DOHH2 (cell line): ENCODE measurements at regions not wholly inside any gene's neighbourhood (a gene's known extent, or its start where the extent isn't known, plus 50 kb on each side); places are given as distances from the start of the nearest gene placed in this dataset.

Source experiments
- H3F3A ChIP-seq: fragments of 200-600 bp; sonication (generic), shearing (Covaris generic); 2 replicates; pipeline ENCODE4 v1.6.0; 2016; ENCODE audit warnings: antibody characterized with exemption, mild to moderate bottlenecking; ENCODE audit not compliant: control insufficient read depth, insufficient read depth
- H3K27ac ChIP-seq: fragments of 200-600 bp; sonication (generic); 2 replicates; pipeline ENCODE4 v1.5.1; 2014; ENCODE audit warnings: low read depth, mild to moderate bottlenecking, low read length, moderate library complexity
- H3K27me3 ChIP-seq: fragments of 200-600 bp; sonication (generic); 2 replicates; pipeline ENCODE4 v1.6.1; 2014; ENCODE audit warnings: mild to moderate bottlenecking, low read length, mixed read lengths; ENCODE audit not compliant: control insufficient read depth
- H3K36me3 ChIP-seq: fragments of 200-600 bp; sonication (generic); 2 replicates; pipeline ENCODE4 v1.6.1; 2014; ENCODE audit warnings: mild to moderate bottlenecking, low read length, moderate library complexity, mixed read lengths; ENCODE audit not compliant: control insufficient read depth
- H3K4me1 ChIP-seq: fragments of 200-600 bp; sonication (generic); 2 replicates; pipeline ENCODE4 v1.6.1; 2014; ENCODE audit warnings: mild to moderate bottlenecking, low read length, mixed read lengths; ENCODE audit not compliant: control insufficient read depth
- H3K4me2 ChIP-seq: fragments of 200-600 bp; sonication (generic); 2 replicates; pipeline ENCODE4 v1.6.0; 2014; ENCODE audit warnings: mild to moderate bottlenecking, low read length, moderate library complexity
- H3K4me3 ChIP-seq: fragments of 200-600 bp; sonication (generic); 2 replicates; pipeline ENCODE4 v1.5.1; 2014; ENCODE audit warnings: mild to moderate bottlenecking, low read length, mixed read lengths
- H3K79me2 ChIP-seq: fragments of 200-600 bp; sonication (generic); 2 replicates; pipeline ENCODE4 v1.6.1; 2014; ENCODE audit warnings: mild to moderate bottlenecking, low read length, mixed read lengths; ENCODE audit not compliant: control insufficient read depth
- H3K9me2 ChIP-seq: fragments of 200-600 bp; sonication (generic); replicated peaks from 2 replicates; pipeline ENCODE4 v1.6.1; 2014; ENCODE audit warnings: mild to moderate bottlenecking, low read length, mixed read lengths; ENCODE audit not compliant: control insufficient read depth
- H3K9me3 ChIP-seq: fragments of 200-600 bp; sonication (generic); 2 replicates; pipeline ENCODE4 v1.6.1; 2014; ENCODE audit warnings: antibody characterized with exemption, low read length, mixed read lengths; ENCODE audit not compliant: control insufficient read depth, insufficient read depth
- H4K20me1 ChIP-seq: fragments of 200-600 bp; sonication (generic); 2 replicates; pipeline ENCODE4 v1.6.0; 2014; ENCODE audit warnings: low read depth, mild to moderate bottlenecking, antibody characterized with exemption, low read length, moderate library complexity; ENCODE audit not compliant: control insufficient read depth, insufficient read depth
- EZH2phosphoT487 ChIP-seq: fragments of 200-600 bp; sonication (generic); IDR thresholded peaks from 2 replicates; pipeline ENCODE4 v1.6.1; 2017; ENCODE audit warnings: borderline replicate concordance, mild to moderate bottlenecking, antibody characterized with exemption, low read length, moderate library complexity, mixed read lengths
- TF ChIP-seq, protein P1 (sequence below): fragments of 200-600 bp; sonication (generic); IDR thresholded peaks from one replicate; pipeline ENCODE4 v1.5.1; 2014; ENCODE audit warnings: antibody characterized with exemption, mild to moderate bottlenecking, low read depth, low read length; ENCODE audit not compliant: poor library complexity, severe bottlenecking

GRCh38 chrX:140065961-140066662 is 100.8 kb upstream of the CXorf66 start:
- Histone ChIP-seq H3K4me1 (no peaks in the 10 kb centered on the region), H3K4me2 (no peak overlapping the region), H3K36me3 (no peaks in the 10 kb centered on the region), H3F3A (no peaks in the 10 kb centered on the region), H3K79me2 (no peaks in the 10 kb centered on the region), H4K20me1 (no peaks in the 10 kb centered on the region), H3K27me3 (no peaks in the 10 kb centered on the region), H3K9me3 (no peaks in the 10 kb centered on the region), H3K4me3 (no peak overlapping the region), H3K27ac (no peak overlapping the region), H3K9me2 (no peaks in the 10 kb centered on the region)
- TF ChIP-seq, protein P1, sequence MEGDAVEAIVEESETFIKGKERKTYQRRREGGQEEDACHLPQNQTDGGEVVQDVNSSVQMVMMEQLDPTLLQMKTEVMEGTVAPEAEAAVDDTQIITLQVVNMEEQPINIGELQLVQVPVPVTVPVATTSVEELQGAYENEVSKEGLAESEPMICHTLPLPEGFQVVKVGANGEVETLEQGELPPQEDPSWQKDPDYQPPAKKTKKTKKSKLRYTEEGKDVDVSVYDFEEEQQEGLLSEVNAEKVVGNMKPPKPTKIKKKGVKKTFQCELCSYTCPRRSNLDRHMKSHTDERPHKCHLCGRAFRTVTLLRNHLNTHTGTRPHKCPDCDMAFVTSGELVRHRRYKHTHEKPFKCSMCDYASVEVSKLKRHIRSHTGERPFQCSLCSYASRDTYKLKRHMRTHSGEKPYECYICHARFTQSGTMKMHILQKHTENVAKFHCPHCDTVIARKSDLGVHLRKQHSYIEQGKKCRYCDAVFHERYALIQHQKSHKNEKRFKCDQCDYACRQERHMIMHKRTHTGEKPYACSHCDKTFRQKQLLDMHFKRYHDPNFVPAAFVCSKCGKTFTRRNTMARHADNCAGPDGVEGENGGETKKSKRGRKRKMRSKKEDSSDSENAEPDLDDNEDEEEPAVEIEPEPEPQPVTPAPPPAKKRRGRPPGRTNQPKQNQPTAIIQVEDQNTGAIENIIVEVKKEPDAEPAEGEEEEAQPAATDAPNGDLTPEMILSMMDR = no peak
- TF ChIP-seq EZH2phosphoT487 = no peak

DNA sequence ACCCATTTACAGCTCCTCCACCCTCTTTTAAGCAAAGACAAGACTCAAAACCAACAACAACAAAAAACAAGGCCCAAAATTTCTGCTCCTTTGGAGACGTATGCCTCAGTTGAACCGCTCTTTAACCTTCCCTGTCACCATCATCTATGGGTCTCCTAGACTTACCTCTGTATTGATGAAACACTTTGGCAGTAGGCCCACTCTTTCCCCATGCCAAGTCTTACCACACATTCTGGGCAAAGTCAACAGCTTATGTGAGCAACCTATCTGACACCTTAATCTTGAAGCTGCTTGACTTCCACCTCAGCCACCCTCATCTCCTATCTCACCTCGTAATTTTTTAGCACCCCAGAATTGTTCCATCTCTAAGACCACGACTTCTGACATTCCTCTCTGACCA is 99.7 kb upstream of the CXorf66 start:
- no peaks in the 10 kb centered on the region for H4K20me1 ChIP-seq
- no peaks in the 10 kb centered on the region for H3K4me1 ChIP-seq
- no peaks in the 10 kb centered on the region for H3K27me3 ChIP-seq
- no peak overlapping the region for H3K4me3 ChIP-seq
- no peaks in the 10 kb centered on the region for H3K36me3 ChIP-seq
- H3K9me2 ChIP-seq = no peaks in the 10 kb centered on the region
- no peaks in the 10 kb centered on the region for H3K79me2 ChIP-seq
- TF ChIP-seq EZH2phosphoT487 = no peak
- TF ChIP-seq, protein P1 = no peak
- H3K9me3 ChIP-seq = no peaks in the 10 kb centered on the region
- H3K4me2 ChIP-seq = no peak overlapping the region
- no peaks in the 10 kb centered on the region for H3F3A ChIP-seq
- no peak overlapping the region for H3K27ac ChIP-seq

GRCh38 chrX:140057001-140057411 is 91.7 kb upstream of the CXorf66 start:
- H3F3A ChIP-seq = no peaks in the 10 kb centered on the region
- H4K20me1 ChIP-seq = no peaks in the 10 kb centered on the region
- no peaks in the 10 kb centered on the region for H3K4me1 ChIP-seq
- H3K4me2 ChIP-seq = no peak overlapping the region
- H3K27me3 ChIP-seq = no peaks in the 10 kb centered on the region
- no peaks in the 10 kb centered on the region for H3K36me3 ChIP-seq
- no peak overlapping the region for H3K27ac ChIP-seq
- no peaks in the 10 kb centered on the region for H3K79me2 ChIP-seq
- H3K4me3 ChIP-seq = no peak overlapping the region
- H3K9me3 ChIP-seq = no peaks in the 10 kb centered on the region
- H3K9me2 ChIP-seq = no peaks in the 10 kb centered on the region
- TF ChIP-seq, protein P1 = peak; percentile 75
- TF ChIP-seq EZH2phosphoT487 = no peak
